Calu3 (cell line): ENCODE measurements at regions not wholly inside any gene's neighbourhood (a gene's known extent, or its start where the extent isn't known, plus 50 kb on each side); places are given as distances from the start of the nearest gene placed in this dataset.
"Not testable (repeated sequence)": the region's sequence is repeated elsewhere in the genome, so short reads cannot be mapped to it uniquely, and the experiment has no call there.

Experiments
- BruUV-seq: library from RNA; stranded (reverse); fragments of 400-500 nt; replicated peaks from 2 replicates; lab custom pipeline; 2021; lab: Mats Ljungman, UMichigan
- CTCF ChIA-PET: fragments of 300-600 bp; sonication (Branson Sonifier 250); formaldehyde crosslinking; loops from one replicate; lab custom pipeline; 2022; ENCODE audit warnings: antibody characterized with exemption; lab: Charles Lee
- DNase-seq: peaks from one replicate; pipeline ENCODE4 v3.0.0; 2022
- H3K27ac Mint-ChIP-seq: one replicate; pipeline ENCODE4 v1.8.0; 2022; ENCODE audit warnings: mixed read lengths; ENCODE audit not compliant: unreplicated experiment
- H3K27me3 Mint-ChIP-seq: one replicate; pipeline ENCODE4 v1.8.0; 2022; ENCODE audit warnings: mixed read lengths; ENCODE audit not compliant: unreplicated experiment
- H3K36me3 Mint-ChIP-seq: one replicate; pipeline ENCODE4 v1.8.0; 2022; ENCODE audit warnings: mild to moderate bottlenecking, moderate library complexity, mixed read lengths; ENCODE audit not compliant: insufficient read depth, unreplicated experiment
- H3K4me1 Mint-ChIP-seq: one replicate; pipeline ENCODE4 v1.8.0; 2022; ENCODE audit warnings: mild to moderate bottlenecking, low read depth, mixed read lengths; ENCODE audit not compliant: unreplicated experiment
- H3K4me3 Mint-ChIP-seq: one replicate; pipeline ENCODE4 v1.8.0; 2022; ENCODE audit warnings: mild to moderate bottlenecking, low read depth, moderate library complexity, mixed read lengths; ENCODE audit not compliant: unreplicated experiment
- H3K9me3 Mint-ChIP-seq: one replicate; pipeline ENCODE4 v1.8.0; 2022; ENCODE audit warnings: low read depth, mixed read lengths; ENCODE audit not compliant: unreplicated experiment
- CTCF ChIP-seq: fragments of 200-600 bp; IDR thresholded peaks from one replicate; pipeline ENCODE4 v1.8.0; 2022; ENCODE audit warnings: antibody characterized with exemption; ENCODE audit not compliant: unreplicated experiment
- intact Hi-C: fragments of 100-400 bp; cut with micrococcal nuclease; formaldehyde crosslinking; loops from one replicate; pipeline ENCODE4 v1.10.0; 2022; ENCODE audit not compliant: unreplicated experiment

GRCh38 chr10:76618641-76619040 is 1019.0 kb downstream of the KCNMA1 start:
- BruUV-seq, result no TSS peak
- no peak for TF ChIP-seq CTCF
- Mint-ChIP-seq H3K27me3 (no peaks in the 10 kb centered on the region), H3K4me3 (no peak overlapping the region), H3K36me3 (no peaks in the 10 kb centered on the region), H3K9me3 (peaks cover 16% of the 10 kb centered on the region), H3K27ac (no peak overlapping the region), H3K4me1 (no peaks in the 10 kb centered on the region)
- no peak for DNase-seq
- CTCF ChIA-PET, result no interaction called here
- intact Hi-C loops, result no loop called here

GRCh38 chr10:76618171-76618570 is 1019.4 kb downstream of the KCNMA1 start:
- DNase-seq, result no peak
- no peaks in the 10 kb centered on the region for H3K27me3 Mint-ChIP-seq
- intact Hi-C loops, result no loop called here

GRCh38 chr10:76616666-76617065 is 1020.9 kb downstream of the KCNMA1 start:
- BruUV-seq, H3K4me3 Mint-ChIP-seq, CTCF ChIA-PET, H3K27me3 Mint-ChIP-seq, intact Hi-C loops, H3K36me3 Mint-ChIP-seq, H3K4me1 Mint-ChIP-seq, DNase-seq, H3K27ac Mint-ChIP-seq: not testable (repeated sequence)
- peaks cover 14% of the 10 kb centered on the region for H3K9me3 Mint-ChIP-seq

More at GRCh38 chr10:76618171-76618570, 1019.4 kb downstream of the KCNMA1 start:
- no peak for TF ChIP-seq CTCF
- Mint-ChIP-seq H3K4me3 (no peak overlapping the region), H3K4me1 (no peaks in the 10 kb centered on the region), H3K9me3 (peaks cover 16% of the 10 kb centered on the region), H3K27ac (no peak overlapping the region), H3K36me3 (no peaks in the 10 kb centered on the region)
- CTCF ChIA-PET, result no interaction called here
- BruUV-seq, result no TSS peak

- Mint-ChIP-seq H3K4me3 (no peak overlapping the region), H3K27me3 (no peaks in the 10 kb centered on the region), H3K9me3 (peaks cover 14% of the 10 kb centered on the region), H3K4me1 (no peaks in the 10 kb centered on the region), H3K36me3 (no peaks in the 10 kb centered on the region), H3K27ac (no peak overlapping the region)
- DNase-seq, result no peak
- no TSS peak for BruUV-seq
- intact Hi-C loops, result no loop called here
- CTCF ChIA-PET, result no interaction called here
- TF ChIP-seq CTCF, result no peak
Observed at GRCh38 chr10:76615049-76615448, 1022.6 kb downstream of the KCNMA1 start.
